OCI-LY1 (cell line): ENCODE measurements at regions not wholly inside any gene's neighbourhood (a gene's known extent, or its start where the extent isn't known, plus 50 kb on each side); places are given as distances from the start of the nearest gene placed in this dataset.

ENCODE experiments used
- H2AFZ ChIP-seq: fragments of 200-600 bp; sonication (generic), shearing (Covaris generic); 2 replicates; pipeline ENCODE4 v1.6.0; 2014; ENCODE audit warnings: antibody characterized with exemption, mild to moderate bottlenecking, low read length
- H3F3A ChIP-seq: fragments of 200-600 bp; sonication (generic), shearing (Covaris generic); 2 replicates; pipeline ENCODE4 v1.6.0; 2014; ENCODE audit warnings: mild to moderate bottlenecking, antibody characterized with exemption, low read length, moderate library complexity; ENCODE audit not compliant: insufficient read depth
- H3K27ac ChIP-seq: fragments of 200-600 bp; sonication (generic); 2 replicates; pipeline ENCODE4 v1.5.1; 2014; ENCODE audit warnings: low read length, mixed run types, mild to moderate bottlenecking, low read depth; ENCODE audit not compliant: poor library complexity, severe bottlenecking
- H3K27me3 ChIP-seq: fragments of 200-600 bp; sonication (generic); 2 replicates; pipeline ENCODE4 v1.6.0; 2014; ENCODE audit warnings: antibody characterized with exemption, mild to moderate bottlenecking, low read length, moderate library complexity; ENCODE audit not compliant: insufficient read depth
- H3K36me3 ChIP-seq: fragments of 200-600 bp; sonication (generic); 2 replicates; pipeline ENCODE4 v1.6.1; 2014; ENCODE audit warnings: mild to moderate bottlenecking, antibody characterized with exemption, low read length, moderate library complexity, mixed read lengths; ENCODE audit not compliant: insufficient read depth
- H3K4me1 ChIP-seq: fragments of 200-600 bp; sonication (generic); 2 replicates; pipeline ENCODE4 v1.5.1; 2014; ENCODE audit warnings: mild to moderate bottlenecking, low read length, moderate library complexity; ENCODE audit not compliant: insufficient read depth, severe bottlenecking
- H3K4me2 ChIP-seq: fragments of 200-600 bp; sonication (generic), shearing (Covaris generic); 2 replicates; pipeline ENCODE4 v1.6.1; 2014; ENCODE audit warnings: low read length
- H3K4me3 ChIP-seq: fragments of 200-600 bp; sonication (generic); 2 replicates; pipeline ENCODE4 v1.5.1; 2014; ENCODE audit warnings: low read length, low read depth, mild to moderate bottlenecking, mixed read lengths; ENCODE audit not compliant: poor library complexity, severe bottlenecking
- H3K79me2 ChIP-seq: fragments of 200-600 bp; shearing (Covaris generic); 2 replicates; pipeline ENCODE4 v1.6.1; 2016; ENCODE audit warnings: mixed run types, low read length, mixed read lengths; ENCODE audit not compliant: insufficient read depth
- H3K9ac ChIP-seq: fragments of 200-600 bp; sonication (generic), shearing (Covaris generic); 2 replicates; pipeline ENCODE4 v1.6.1; 2014; ENCODE audit warnings: mild to moderate bottlenecking, low read length, mixed read lengths
- H3K9me2 ChIP-seq: fragments of 200-600 bp; sonication (generic), shearing (Covaris generic); 2 replicates; pipeline ENCODE4 v1.6.1; 2014; ENCODE audit warnings: low read depth, mild to moderate bottlenecking, low read length, mixed read lengths
- H3K9me3 ChIP-seq: fragments of 200-600 bp; shearing (Covaris generic); 2 replicates; pipeline ENCODE4 v1.6.1; 2014; ENCODE audit warnings: low read length, mixed read lengths
- H4K20me1 ChIP-seq: fragments of 200-600 bp; sonication (generic), shearing (Covaris generic); 2 replicates; pipeline ENCODE4 v1.6.0; 2016; ENCODE audit warnings: mild to moderate bottlenecking, low read length; ENCODE audit not compliant: insufficient read depth
- CTCF ChIP-seq: fragments of 200-600 bp; sonication (generic), shearing (Covaris generic); IDR thresholded peaks from 2 replicates; pipeline ENCODE4 v1.5.1; 2017; ENCODE audit warnings: mild to moderate bottlenecking, antibody characterized with exemption, low read length, moderate library complexity, mixed read lengths
- EZH2 ChIP-seq: fragments of 200-600 bp; sonication (generic), shearing (Covaris generic); IDR thresholded peaks from 2 replicates; pipeline ENCODE4 v1.8.0; 2017; ENCODE audit warnings: borderline replicate concordance, mixed run types, mild to moderate bottlenecking, antibody characterized with exemption, low read length, moderate library complexity, mixed read lengths

GRCh38 chr5:114928644-114929462 lies 240.9 kb downstream of the TRIM36 start:
- Histone ChIP-seq H3K4me2 (no peak overlapping the region), H3F3A (no peaks in the 10 kb centered on the region), H4K20me1 (no peaks in the 10 kb centered on the region), H3K36me3 (no peaks in the 10 kb centered on the region), H3K9me2 (no peaks in the 10 kb centered on the region), H3K27me3 (no peaks in the 10 kb centered on the region), H3K27ac (no peak overlapping the region), H3K9me3 (no peaks in the 10 kb centered on the region), H3K79me2 (no peaks in the 10 kb centered on the region), H3K4me1 (no peaks in the 10 kb centered on the region), H3K4me3 (no peak overlapping the region), H2AFZ (no peak overlapping the region), H3K9ac (no peak overlapping the region)
- TF ChIP-seq EZH2 (no peak), CTCF (no peak)

GRCh38 chr5:114924769-114925168 lies 244.9 kb downstream of the TRIM36 start:
- Histone ChIP-seq H2AFZ (no peak overlapping the region), H4K20me1 (no peaks in the 10 kb centered on the region), H3K36me3 (no peaks in the 10 kb centered on the region), H3K27me3 (no peaks in the 10 kb centered on the region), H3K9ac (no peak overlapping the region), H3K4me3 (no peak overlapping the region), H3K4me2 (no peak overlapping the region), H3K4me1 (no peaks in the 10 kb centered on the region), H3K79me2 (no peaks in the 10 kb centered on the region), H3K9me2 (no peaks in the 10 kb centered on the region), H3K9me3 (no peaks in the 10 kb centered on the region), H3F3A (no peaks in the 10 kb centered on the region), H3K27ac (no peak overlapping the region)
- no peak for TF ChIP-seq EZH2
- no peak for TF ChIP-seq CTCF

GRCh38 chr5:114912189-114912920 lies 257.4 kb downstream of the TRIM36 start:
- no peak overlapping the region for H2AFZ ChIP-seq
- no peaks in the 10 kb centered on the region for H3K9me2 ChIP-seq
- H3K27ac ChIP-seq: no peak overlapping the region
- no peak overlapping the region for H3K4me2 ChIP-seq
- no peaks in the 10 kb centered on the region for H3F3A ChIP-seq
- no peaks in the 10 kb centered on the region for H3K4me1 ChIP-seq
- no peaks in the 10 kb centered on the region for H4K20me1 ChIP-seq
- no peaks in the 10 kb centered on the region for H3K27me3 ChIP-seq
- no peaks in the 10 kb centered on the region for H3K79me2 ChIP-seq
- no peaks in the 10 kb centered on the region for H3K9me3 ChIP-seq
- no peak for TF ChIP-seq CTCF
- TF ChIP-seq EZH2: no peak
- no peak overlapping the region for H3K4me3 ChIP-seq
- no peak overlapping the region for H3K9ac ChIP-seq
- H3K36me3 ChIP-seq: no peaks in the 10 kb centered on the region
